Renal pelvis (tissue), 1 donor: ENCODE measurements at regions not wholly inside any gene's neighbourhood (a gene's known extent, or its start where the extent isn't known, plus 50 kb on each side); places are given as distances from the start of the nearest gene placed in this dataset.
"Not testable (repeated sequence)": the region's sequence is repeated elsewhere in the genome, so short reads cannot be mapped to it uniquely, and the experiment has no call there.

Experiments used
- DNase-seq: peaks from one replicate; pipeline ENCODE4 v3.0.0-alpha.2; 2013

DNA sequence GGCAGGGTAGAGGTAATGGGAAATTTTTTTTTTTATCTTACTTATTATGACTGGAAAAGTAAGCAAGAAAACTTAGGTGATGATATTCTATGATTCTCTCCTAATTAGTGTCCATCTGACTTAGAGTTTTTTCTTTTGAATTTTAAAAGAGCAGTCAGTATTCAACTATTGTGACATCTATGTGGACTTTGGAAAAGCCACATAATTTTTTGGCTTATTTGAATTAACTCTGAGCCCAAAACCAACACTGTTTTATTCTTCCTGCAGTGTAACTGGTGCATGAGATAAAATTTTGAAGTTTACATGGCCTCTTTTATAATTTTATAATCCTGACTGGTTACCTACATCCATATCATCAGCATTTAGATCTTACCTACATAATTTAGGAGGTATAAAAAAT is 619.7 kb downstream of the EPM2A start:
- no peak for DNase-seq

DNA sequence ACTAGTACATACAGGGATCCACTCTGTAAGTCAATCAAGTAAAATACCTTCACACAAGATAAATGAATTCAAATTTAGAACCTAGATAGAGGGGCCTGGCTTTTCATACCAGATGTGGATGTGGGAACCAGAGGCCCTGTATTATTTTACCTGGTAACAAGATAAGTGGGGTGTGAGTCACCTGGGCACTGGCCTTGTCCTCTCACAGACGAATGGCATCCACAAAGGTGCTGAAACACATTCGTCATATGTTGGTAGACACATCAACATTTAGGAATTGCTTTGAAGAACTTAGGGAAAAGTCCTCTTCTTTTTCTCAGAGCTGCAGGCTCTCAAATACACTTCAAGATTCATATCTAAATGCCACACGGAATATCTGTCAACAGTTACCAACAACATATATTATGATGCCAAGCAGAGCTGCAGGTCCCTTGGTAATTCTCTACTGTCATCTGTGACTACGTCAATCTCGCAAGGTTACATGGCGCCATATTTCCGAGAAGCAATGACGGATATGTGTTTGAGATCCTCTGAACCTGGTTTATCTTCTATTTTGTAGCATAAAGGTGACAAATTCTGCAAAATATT is 618.6 kb downstream of the EPM2A start:
- DNase-seq, result no peak

DNA sequence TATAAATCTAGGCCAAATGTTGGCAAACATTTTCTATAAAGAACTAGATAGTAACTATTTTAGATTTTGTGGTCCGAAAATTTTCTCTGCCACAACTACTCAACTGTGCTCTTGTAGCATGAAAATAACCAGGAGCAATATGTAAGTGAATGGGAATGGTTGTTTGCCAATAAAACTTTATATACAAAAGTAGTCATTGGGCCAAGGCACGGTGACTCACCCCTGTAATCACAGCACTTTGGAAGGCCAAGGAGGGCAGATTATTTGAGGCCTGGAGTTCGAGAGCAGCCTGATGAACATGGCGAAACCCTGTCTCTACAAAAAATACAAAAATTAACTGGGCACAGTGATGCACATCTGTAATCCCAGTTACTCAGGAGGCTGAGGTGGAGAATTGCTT is 617.1 kb downstream of the EPM2A start:
- no peak for DNase-seq

DNA sequence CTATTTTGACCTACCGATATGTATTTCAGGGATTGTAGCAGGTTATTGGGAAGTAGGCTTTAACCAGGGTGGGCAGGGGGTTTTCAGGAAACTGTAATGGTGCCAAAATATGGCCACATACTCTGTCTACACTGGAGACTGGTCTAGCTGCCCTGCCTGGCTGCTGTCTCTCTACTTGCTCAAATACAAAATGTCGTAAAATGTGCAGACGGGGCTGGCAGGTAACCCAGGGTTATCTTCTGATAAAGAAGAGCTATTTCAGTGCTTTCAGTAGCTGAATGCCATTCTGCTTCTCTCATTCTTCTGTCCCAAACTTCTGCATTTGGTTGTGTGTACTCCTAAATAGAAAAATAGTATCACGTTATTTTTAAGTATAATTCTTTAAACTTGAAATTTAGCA is 616.2 kb downstream of the EPM2A start:
- no peak for DNase-seq

DNA sequence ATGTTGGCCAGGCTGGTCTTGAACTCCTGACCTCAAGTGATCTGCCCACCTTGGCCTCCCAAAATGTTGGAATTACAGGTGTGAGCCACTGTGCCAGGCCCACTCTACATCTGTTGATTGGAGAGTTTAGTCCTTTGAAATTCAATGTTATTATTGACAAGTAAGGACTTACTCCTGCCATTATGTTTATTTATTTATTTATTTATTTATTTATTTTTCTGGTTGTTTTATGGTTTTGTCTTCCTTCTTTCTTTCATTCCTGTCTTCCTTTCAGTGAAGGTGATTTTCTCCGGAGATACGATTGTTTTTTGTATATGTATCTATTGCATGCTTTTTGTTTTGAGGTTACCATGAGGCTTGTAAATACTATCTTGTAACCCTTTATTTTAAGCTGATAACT is 602.6 kb downstream of the EPM2A start:
- no peak for DNase-seq

DNA sequence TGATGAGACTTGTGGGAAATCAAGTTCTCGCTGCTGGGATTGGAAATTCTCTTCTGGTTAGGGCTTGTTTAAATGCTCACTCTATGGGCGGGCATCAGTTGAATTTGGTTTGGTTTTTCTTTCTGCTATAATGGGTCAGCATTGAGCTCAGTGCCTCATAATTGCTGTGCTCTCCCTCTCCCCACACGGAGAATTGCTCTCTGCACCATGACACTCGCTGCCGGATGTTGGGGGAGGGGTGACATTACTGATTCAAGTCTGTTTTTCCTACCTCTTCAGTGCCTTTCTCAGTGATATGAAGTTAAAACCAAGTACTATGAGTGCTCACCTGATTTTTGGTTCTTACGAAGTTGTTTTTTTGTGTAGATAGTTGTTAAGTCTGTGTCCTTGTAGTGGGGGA is 599.6 kb downstream of the EPM2A start:
- no peak for DNase-seq

DNA sequence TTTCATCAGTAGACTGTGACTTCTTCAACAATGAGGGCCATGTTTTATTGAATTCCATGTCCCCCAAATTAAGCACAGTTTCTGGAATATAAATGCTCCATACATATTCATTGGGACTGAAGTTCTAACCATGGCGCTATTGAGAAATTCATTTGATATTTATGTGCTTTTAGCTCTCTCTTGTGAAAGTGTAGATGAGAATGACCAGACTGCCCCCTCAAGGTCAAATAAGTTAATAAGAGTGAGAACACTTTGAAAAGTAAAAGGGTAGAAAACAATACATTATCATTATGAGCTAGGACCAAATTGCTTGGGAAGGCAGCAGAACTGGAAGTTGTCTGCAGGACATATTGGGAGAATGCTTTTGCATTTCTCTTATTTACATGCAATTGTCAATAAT is 597.9 kb downstream of the EPM2A start:
- DNase-seq, result no peak

DNA sequence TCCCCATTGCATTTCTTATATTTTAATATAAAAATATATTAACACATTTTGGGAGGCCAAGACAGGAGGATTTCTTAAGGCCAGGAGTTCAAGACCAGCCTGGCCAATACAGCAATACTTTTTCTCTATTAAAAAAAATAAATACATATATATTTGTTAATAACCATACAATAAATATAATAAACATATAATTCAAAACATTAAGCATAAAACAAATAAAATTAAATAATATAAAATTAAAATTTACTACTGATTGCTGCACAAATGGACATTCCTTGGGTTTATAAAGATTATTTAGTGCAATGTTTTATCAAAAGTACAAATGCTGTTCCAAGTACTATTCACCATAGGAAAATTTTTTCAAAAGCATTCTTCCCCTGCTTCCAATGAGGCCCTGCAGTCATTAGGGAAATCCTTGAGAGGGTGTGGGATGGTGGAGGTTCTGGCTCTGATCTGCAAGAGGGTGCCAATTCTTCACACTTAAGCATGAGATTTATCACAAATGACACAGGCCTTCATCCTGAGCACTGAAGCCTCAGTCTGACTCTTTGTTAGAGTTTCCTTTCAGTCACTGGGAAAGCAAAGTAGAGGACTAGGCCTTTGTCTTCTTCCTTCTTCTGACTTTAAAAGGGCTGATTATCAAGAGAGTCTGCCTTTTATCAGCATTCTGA is 596.7 kb downstream of the EPM2A start:
- no peak for DNase-seq

DNA sequence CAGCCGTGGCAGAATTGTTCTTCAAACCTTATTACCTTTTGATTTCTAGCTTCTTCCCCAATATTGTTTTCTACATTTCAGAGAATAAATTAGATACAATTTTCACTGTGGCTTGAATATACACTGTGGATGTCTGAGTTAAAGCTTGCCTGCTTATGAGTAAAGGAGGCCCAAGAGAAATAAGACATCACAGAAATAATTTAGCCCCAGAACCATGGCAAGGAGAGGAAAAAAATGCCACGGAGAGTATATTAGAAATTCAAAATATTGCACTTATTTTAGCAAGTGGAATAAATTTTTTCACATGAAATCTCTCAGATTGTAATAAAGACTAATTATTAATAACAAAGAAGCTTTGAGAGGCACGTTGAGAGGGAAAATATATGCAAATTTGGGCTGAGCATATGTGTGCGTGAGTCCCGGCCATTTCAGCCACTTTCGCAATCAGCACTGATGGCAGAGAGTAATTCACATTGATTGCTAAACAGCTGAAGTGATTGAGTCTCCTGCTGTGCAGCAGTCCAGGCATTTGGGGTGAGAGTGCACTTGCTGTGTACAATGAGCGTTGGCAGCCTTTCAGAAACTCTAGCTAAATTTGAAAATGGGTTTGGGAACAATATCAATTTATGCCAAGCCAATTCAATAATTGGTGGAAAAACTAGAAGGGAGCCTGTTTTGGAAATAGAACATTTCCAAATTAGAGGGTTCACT is 596.0 kb downstream of the EPM2A start:
- no peak for DNase-seq

DNA sequence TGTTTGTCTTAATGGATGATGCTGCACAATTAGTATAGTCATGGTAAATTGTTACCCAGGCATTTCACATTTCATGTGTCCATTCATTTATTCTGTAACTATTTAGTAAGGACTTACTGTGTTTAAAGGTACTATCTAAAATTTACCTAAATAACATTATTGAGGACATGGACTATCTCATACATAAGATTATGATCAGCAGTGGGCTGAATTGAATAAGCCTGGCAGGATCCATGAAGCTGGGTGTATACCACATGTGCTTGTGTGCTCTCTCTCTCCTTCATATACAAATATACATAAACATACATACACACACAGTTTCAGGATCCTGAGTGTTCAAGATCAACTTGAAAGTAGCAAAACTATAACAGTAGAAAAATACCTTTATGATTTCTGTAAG is 595.4 kb downstream of the EPM2A start:
- no peak for DNase-seq

DNA sequence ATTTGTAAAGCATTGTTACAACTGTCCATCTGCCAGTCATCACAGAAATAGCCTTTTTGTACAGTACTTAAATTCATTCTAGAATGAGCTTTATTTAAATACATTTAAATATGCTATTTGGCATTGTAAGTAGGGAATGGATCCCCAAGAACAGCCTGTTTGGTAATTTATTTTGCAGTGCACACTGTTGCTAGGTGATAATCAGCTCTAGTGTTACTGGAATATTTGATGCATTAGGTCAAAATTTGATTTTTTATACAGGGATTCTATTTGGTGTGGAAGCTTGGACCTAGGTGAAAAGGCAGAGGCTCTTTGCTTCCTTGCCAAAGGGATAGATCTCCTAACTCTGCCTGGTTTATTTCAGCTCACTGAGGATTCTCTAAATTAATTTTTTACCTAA is 593.7 kb downstream of the EPM2A start:
- DNase-seq, result no peak

DNA sequence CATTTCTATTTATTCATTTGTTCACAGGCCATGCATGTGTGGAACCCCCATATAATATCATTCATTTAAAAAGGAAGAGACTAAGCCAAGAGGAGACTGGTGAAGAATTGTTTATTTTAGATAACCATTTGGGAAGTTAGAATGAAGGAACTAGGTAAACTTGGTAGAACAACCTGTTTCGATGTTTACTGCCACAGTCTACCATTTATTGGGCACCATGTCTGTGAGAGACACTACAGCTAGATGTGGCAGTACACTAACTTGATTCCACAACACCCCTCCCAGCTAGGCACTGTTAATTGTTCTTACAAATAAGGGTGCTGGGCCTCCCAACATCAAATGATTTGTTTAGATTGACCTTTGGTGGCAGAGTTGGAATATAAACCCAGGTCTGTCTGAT is 592.4 kb downstream of the EPM2A start:
- DNase-seq, result no peak

DNA sequence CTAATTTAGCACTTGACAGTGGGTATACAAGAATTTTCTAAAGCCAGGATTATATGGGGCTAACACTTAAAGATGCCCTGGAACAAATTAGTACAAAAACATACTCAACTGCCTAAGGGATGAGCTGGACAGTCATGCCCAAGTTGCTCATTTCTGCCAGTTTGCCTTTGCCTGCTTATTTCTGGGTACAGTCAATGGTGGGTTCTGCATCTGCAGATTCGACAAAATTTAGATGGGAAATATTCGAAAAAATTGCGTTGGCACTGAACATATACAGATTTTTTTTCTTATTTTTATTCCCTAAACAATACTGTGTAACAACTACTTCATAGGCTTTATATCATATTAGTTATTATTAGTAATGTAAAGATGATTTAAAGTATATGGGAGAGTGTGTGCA is 591.9 kb downstream of the EPM2A start:
- DNase-seq, result no peak

DNA sequence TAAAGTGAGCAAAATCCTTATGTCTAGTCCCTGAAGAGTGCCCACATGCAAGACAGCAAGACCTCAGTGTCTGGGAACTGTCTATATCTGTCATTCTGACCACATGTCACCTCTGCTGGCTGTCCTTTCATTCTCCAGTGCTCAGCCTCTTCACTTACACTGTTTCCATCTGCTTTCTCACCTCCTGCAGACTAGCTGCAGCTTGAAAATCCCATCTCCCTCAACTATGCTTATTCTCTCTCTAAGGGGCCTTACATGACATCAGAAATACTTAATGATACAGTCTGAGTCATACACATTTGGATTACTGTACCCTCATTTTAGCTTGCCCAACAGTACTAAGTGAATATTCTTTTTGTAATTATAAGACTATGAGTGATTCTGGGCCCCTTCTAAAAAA is 587.8 kb downstream of the EPM2A start:
- DNase-seq, result no peak

DNA sequence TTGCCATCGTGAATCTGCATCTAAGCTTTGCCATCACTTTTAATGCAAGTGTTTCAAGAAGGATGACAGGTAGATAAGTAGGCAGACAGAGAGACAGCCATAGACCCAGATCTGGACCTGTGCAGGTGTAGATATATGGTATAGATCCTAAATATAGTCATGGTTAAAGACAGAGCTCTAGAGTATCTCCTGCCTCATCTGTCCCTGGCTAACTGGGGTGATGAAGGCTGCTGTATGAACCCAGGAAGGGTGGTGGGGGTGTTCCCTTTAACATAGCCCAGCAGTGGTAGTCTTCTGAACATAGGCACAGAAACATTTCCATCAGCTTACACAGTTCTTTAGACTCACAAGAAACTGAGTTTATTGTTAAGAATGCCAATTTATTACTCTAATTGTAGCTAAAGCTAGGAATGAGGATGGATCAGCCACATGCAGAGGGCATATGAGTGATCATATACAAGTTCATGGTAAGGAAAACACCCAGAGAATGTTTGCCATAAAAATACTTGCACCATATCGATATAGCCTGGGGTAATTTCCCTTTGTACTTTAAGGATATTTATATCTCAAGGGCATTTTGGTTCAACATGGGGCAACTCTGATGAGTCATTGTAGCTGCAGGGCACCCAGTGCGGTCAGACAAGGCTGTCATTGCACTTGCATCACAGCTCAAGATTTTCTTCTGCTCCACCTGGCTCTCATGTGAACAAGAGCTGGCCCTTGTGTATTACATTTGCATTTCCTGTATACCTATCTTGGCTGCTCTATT is 587.2 kb downstream of the EPM2A start:
- DNase-seq, result no peak

DNA sequence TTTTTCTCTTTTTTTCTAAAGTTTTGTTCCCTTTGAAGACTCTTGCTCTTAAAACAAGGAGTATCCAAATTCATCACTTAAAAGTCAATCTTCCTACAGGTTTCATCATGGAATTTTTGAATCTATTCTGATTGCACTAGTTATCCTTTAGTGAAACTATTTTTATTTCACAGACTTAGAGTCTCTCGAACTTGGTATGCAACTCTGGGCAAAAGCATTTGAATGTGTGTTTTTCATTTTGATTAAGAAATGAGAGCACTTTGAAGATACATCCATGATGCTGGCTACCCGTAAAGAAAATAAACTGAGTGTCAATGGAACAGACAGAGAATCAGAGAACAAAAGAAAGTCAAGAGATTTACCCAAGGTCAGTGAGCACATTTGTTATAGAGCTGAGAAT is 586.5 kb downstream of the EPM2A start:
- DNase-seq, result no peak

DNA sequence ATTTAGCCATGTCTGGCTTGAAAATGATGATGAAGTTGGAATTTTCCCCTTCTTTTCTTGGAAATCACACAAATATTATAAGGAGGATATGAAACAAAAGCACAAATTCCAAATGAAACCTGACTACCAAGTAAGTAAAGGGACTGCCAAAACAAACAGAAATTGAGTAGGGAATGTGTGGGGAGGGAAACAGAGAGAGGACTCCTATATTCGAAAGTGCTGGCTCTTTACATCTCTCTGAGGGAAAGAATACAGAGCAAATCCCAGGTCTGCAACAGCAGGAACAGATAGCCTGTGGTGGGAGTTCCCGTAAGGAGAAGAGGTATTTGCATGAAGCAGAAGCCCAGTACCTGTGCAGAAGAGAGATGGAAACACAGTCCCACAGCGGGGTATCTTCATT is 583.7 kb downstream of the EPM2A start:
- no peak for DNase-seq

DNA sequence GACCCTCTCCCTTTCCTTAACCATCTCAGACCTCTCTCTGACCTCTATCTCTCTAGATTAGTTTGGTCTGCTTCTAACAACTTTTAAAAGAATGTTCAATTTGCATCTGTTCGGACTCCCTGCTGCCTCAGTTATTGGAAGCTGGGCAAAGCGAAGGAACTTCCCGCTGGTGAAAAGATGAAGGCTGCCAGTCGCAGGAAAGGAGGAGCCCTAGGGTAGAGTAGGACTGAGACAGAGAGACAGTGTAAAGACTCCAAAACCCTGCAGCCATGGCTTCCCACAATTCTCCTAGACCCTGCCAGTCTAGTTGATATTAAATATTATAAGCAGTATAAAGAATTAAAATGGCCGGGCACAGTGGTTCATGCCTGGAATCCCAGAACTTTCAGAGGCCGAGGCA is 581.8 kb downstream of the EPM2A start:
- no peak for DNase-seq

DNA sequence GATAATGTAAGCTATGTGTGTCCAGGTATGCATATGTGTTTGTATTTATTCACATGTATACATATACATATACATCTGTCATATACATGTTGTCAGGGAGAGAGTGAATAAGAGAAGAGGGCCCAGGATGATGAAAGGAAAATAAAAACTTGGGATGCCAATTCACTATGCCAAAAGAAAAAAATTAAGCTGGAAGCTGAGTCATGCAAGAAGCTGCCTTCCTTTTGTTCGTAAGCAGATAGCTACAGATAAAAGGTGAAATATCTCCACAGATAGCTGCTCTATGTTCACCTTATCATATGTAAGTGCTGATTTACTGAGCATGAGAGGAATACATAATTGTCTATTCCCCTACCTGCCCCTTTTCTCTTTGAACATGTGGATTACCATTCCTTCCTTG is 579.9 kb downstream of the EPM2A start:
- DNase-seq, result no peak

DNA sequence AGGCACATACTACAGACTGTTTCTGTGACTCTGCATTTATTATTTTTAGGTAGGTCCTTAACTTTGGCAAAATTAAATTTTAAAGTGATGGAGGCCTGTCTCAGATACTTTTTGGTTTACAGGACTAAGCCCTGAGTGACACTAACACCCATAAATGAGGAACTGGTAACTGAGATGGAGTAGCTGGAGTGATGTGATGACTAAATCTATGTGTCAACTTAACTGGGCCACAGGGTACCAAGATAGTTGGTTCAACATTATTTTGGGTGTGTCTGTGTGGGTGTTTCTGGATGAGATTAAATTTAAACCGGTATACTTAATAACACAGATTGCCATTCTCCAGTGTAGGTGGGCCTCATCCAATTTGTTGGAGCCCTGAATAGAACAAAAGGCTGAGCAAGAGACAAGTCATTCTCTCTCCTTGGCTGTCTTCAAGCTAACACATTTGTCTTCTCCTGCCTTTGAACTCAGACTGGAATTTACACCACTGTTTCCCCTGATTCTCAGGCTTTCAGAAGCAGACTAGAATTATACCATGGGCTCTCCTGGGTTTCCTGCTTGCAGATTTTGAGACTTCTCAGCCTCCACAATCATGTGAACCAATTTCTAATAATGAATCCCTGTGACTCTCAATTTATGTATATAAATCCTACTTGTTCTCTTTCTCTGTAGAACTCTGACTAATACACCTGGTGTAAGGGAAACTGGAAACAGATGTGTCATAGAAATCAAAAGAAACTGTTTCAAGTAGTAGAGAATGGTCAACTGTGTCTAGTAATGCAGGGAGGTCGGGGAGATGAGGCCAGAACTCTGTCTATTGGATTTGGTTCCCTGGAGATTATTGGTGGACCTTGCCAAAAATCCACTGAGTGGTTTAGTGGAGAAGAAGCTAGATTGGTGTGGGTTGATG is 579.2 kb downstream of the EPM2A start:
- DNase-seq, result no peak

DNA sequence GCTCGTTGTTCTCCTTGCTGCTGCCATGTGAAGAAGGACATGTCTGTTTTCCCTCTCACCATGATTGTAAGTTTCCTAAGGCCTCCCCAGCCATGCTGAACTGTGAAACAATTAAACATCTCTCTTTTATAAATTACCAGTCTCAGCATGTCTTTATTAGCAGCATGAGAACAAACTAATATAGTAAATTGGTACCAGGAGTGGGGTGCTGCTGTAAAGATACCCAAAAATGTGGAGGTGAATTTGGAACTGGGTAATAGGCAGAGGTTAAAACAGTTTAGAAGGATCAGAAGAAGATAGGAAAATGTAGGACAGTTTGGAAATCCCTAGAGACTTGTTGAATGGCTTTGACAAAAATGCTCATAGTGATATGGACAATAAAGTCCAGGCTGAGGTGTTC is 576.7 kb downstream of the EPM2A start:
- not testable (repeated sequence) for DNase-seq

DNA sequence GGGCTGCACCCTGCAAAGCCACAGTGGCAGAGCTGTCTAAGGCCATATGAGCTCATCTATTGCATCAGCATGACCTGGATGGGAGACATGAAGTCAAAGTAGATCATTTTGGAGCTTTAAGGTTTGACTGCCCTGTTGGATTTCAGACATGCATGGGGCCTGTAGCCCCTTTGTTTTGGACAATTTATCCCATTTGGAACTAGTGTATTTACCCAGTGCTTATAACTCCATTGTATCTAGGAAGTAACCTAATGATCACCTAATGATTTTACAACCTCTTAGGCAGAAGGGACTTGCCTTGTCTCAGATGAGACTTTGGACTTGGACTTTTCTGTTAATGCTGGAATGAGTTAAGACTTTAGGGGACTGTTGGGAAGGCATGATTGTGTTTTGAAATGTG is 575.4 kb downstream of the EPM2A start:
- DNase-seq, result no peak
